Thyroid gland (tissue), 4 donors: ENCODE measurements at regions not wholly inside any gene's neighbourhood (a gene's known extent, or its start where the extent isn't known, plus 50 kb on each side); places are given as distances from the start of the nearest gene placed in this dataset.

Source experiments
- DNase-seq, 2 donors: peaks; one replicate each; pipeline ENCODE4 v3.0.0-alpha.2; 2019
- H3K27ac ChIP-seq, 3 donors: fragments of 200-600 bp; sonication (generic); 1 replicate in 2 of 3; 2 replicates in 1 of 3; pipeline ENCODE4 v1.5.1; 2016 to 2019; ENCODE audit warnings: mild to moderate bottlenecking in 1 of 3, moderate library complexity in 1 of 3
- H3K27me3 ChIP-seq: fragments of 200-600 bp; sonication (generic); one replicate; pipeline ENCODE4 v1.5.1; 2019
- H3K36me3 ChIP-seq, 2 donors: fragments of 200-600 bp; sonication (generic); one replicate each; pipeline ENCODE4 v1.5.1; 2016 to 2019
- H3K4me1 ChIP-seq, 2 donors: fragments of 200-600 bp; sonication (generic); one replicate each; pipeline ENCODE4 v1.5.1; 2017 to 2019
- H3K4me3 ChIP-seq, 3 donors: fragments of 200-600 bp; sonication (generic); replicated peaks in 1 of 3; 1 replicate in 2 of 3; 2 replicates in 1 of 3; pipeline ENCODE4 v1.5.1; 2016; ENCODE audit warnings: mild to moderate bottlenecking in 1 of 3
- H3K9me3 ChIP-seq: fragments of 200-600 bp; sonication (generic); one replicate; pipeline ENCODE4 v1.5.1; 2017
- CTCF ChIP-seq, 6 experiments: fragments of 200-600 bp in 3 of 6; fragments of 450-650 bp in 3 of 6; sonication (generic) in 3 of 6; IDR thresholded peaks; one replicate each; pipeline ENCODE4 v1.5.1; 2016 to 2019; ENCODE audit warnings: antibody characterized with exemption in 6 of 6, mild to moderate bottlenecking in 2 of 6, inconsistent platforms in 1 of 6, moderate library complexity in 1 of 6
- POLR2A ChIP-seq, 2 donors: fragments of 450-650 bp; IDR thresholded peaks; one replicate each; pipeline ENCODE4 v1.6.1; 2017; ENCODE audit warnings: antibody characterized with exemption in 2 of 2, mild to moderate bottlenecking in 2 of 2, moderate library complexity in 1 of 2
- WGBS, 2 donors: methylation state at CpG; one replicate each; pipeline ENCODE4 v1.1.5; 2017; 5-methylcytosine and 5-hydroxymethylcytosine counted together
- intact Hi-C: fragments of 100-400 bp; cut with DNase I; formaldehyde crosslinking; loops from one replicate; pipeline ENCODE4 v1.15.1; 2023

- H3K27me3 ChIP-seq = peaks cover 32% of the 10 kb centered on the region
- WGBS, 2 donors = 3% methylated on average over 31 to 44 of the region's 68 CpGs
- H3K27ac ChIP-seq = no peak overlapping the region
- peaks cover 9 to 13% of the 10 kb centered on the region in 2 donors for H3K4me1 ChIP-seq
- peak overlapping the region in 1 of 3 donors; percentile 14 for H3K4me3 ChIP-seq
- DNase-seq = no peak
- TF ChIP-seq CTCF (IDR thresholded peaks at IDR 0.05) (no peak), POLR2A (IDR thresholded peaks at IDR 0.05) (no peak)
- no peaks in the 10 kb centered on the region for H3K9me3 ChIP-seq
- intact Hi-C loops = no loop called here
- no peaks in the 10 kb centered on the region for H3K36me3 ChIP-seq
Observed at GRCh38 chr15:89399238-89400115, 64.9 kb upstream of the POLG start.

GRCh38 chr15:89398896-89399237 lies 64.2 kb upstream of the POLG start:
- peaks cover 9 to 13% of the 10 kb centered on the region in 2 donors for H3K4me1 ChIP-seq
- no peak overlapping the region for H3K27ac ChIP-seq
- intact Hi-C loops = no loop called here
- H3K4me3 ChIP-seq = no peak overlapping the region
- DNase-seq = no peak
- peaks cover 28% of the 10 kb centered on the region for H3K27me3 ChIP-seq
- 37 to 50% methylated on average over 5 of the region's 5 CpGs for WGBS, 2 donors
- no peaks in the 10 kb centered on the region for H3K9me3 ChIP-seq
- H3K36me3 ChIP-seq = no peaks in the 10 kb centered on the region
- TF ChIP-seq POLR2A (IDR thresholded peaks at IDR 0.05) = no peak
- no peak for TF ChIP-seq CTCF (IDR thresholded peaks at IDR 0.05)

- no peaks in the 10 kb centered on the region for H3K9me3 ChIP-seq
Observed at GRCh38 chr15:89397653-89398023, 63.0 kb upstream of the POLG start.

GRCh38 chr15:89396723-89397652 lies 62.4 kb upstream of the POLG start:
- intact Hi-C loops = no loop called here
- TF ChIP-seq CTCF (IDR thresholded peaks at IDR 0.05) (no peak), POLR2A (IDR thresholded peaks at IDR 0.05) (no peak)

More at GRCh38 chr15:89397653-89398023, 63.0 kb upstream of the POLG start:
- Histone ChIP-seq H3K4me3 (no peak overlapping the region), H3K27me3 (peaks cover 24% of the 10 kb centered on the region), H3K27ac (no peak overlapping the region), H3K4me1 (peaks cover 9 to 13% of the 10 kb centered on the region in 2 donors), H3K36me3 (no peaks in the 10 kb centered on the region)
- no peak for TF ChIP-seq POLR2A (IDR thresholded peaks at IDR 0.05)
- no peak for TF ChIP-seq CTCF (IDR thresholded peaks at IDR 0.05)
- intact Hi-C loops = no loop called here
- 39 to 56% methylated on average over 3 of the region's 3 CpGs for WGBS, 2 donors
- DNase-seq = no peak

More at GRCh38 chr15:89396723-89397652, 62.4 kb upstream of the POLG start:
- 73% methylated on average over 12 of the region's 12 CpGs for WGBS, 2 donors
- no peak for DNase-seq
- no peaks in the 10 kb centered on the region for H3K9me3 ChIP-seq
- peaks cover 9 to 13% of the 10 kb centered on the region in 2 donors for H3K4me1 ChIP-seq
- peaks cover 24% of the 10 kb centered on the region for H3K27me3 ChIP-seq
- no peaks in the 10 kb centered on the region for H3K36me3 ChIP-seq
- no peak overlapping the region for H3K27ac ChIP-seq
- no peak overlapping the region for H3K4me3 ChIP-seq
